ENCODE measurements at regions not wholly inside any gene's neighbourhood (a gene's known extent, or its start where the extent isn't known, plus 50 kb on each side); places are given as distances from the start of the nearest gene placed in this dataset.

- TF ChIP-seq CTCF (IDR thresholded peaks at IDR 0.05) (no peak), POLR2AphosphoS5 (IDR thresholded peaks at IDR 0.05) (no peak)
Measured at GRCh38 chr5:58399951-58400350, 59.9 kb downstream of the PLK2 start.

All from breast epithelium (tissue), 3 donors.